HG02642 (cell line): ENCODE measurements at regions not wholly inside any gene's neighbourhood (a gene's known extent, or its start where the extent isn't known, plus 50 kb on each side); places are given as distances from the start of the nearest gene placed in this dataset.

ENCODE experiments used
- ATAC-seq: cut with Tn5 transposase; IDR thresholded peaks from one replicate; pipeline ENCODE4 v1.9.1; 2021; ENCODE audit warnings: mild to moderate bottlenecking; ENCODE audit not compliant: unreplicated experiment, poor library complexity

DNA sequence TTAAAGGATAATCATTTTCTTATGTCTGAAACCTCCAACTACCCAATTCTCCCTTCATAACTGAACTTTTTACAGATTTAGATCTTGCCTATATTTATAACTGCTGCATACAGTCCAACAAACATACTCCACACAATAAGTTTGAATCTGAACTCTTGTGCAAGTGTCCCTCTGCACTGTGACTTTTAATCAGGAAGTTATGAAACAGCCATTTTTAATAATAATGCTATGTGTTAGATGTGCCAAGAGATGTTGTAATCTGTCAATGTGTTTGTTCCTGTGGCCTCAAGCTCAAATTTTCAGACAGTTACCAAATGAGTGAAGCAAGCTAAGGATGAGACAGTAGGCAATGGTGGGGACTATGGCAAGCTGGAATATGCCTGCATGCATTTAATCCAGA lies 57.6 kb upstream of the MTAP start:
- no peak for ATAC-seq

GRCh38 chr9:21746550-21746949 lies 55.9 kb upstream of the MTAP start:
- ATAC-seq: no peak

- ATAC-seq: no peak
Measured at GRCh38 chr9:21747175-21747574, 55.3 kb upstream of the MTAP start.

DNA sequence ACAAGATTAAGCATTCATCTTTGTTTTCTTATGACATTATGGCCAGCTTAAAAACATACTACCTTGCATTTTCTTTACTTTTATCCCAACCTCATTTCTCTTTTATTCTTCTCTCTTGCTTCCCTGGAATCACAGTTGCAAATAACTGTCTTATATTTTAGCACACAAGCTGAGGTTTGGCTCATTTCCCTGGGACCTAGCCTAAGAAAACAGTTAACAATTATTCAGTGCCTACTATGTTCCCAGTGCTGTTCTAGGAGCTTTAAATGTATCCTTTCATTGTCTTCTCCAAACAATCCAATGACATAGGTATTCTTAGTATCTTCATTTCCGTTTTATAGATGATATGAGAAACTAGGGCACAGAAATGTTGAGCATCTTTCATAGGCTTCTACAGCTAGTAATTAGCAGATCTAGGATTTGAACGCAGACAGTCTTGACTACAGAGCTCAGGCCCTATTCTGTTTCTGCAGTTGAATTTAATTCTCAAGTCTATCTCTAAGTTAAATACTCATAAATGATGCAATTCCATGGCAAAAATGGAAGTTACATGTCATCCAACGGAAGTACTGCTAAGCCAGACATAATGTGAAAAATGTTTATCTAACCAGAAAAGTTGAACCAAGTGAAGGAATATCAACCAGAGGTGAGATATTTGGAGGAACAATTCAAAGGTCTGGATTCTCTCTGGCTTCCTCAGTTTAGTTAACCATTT lies 52.3 kb upstream of the MTAP start:
- no peak for ATAC-seq

DNA sequence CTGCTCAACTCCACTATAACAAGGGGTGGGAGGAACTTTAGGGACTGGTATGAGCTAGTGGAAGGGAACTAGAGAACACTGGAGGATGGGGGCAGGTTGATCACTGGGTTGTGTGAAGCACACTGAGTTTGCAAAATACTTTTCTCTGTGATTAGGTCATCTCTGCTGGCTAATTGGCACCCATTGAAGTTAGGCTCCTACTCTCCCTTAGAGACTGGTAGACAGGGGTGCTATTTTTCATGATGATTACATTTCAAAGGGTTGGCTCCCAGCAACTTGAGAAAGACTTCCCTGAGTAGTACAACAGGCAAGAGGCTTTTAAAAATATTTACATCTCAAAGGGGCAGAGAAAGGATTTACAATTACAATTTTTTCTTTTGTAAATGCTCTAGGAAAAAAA lies 50.4 kb upstream of the MTAP start:
- no peak for ATAC-seq
